ENCODE measurements at regions not wholly inside any gene's neighbourhood (a gene's known extent, or its start where the extent isn't known, plus 50 kb on each side); places are given as distances from the start of the nearest gene placed in this dataset.

DNA sequence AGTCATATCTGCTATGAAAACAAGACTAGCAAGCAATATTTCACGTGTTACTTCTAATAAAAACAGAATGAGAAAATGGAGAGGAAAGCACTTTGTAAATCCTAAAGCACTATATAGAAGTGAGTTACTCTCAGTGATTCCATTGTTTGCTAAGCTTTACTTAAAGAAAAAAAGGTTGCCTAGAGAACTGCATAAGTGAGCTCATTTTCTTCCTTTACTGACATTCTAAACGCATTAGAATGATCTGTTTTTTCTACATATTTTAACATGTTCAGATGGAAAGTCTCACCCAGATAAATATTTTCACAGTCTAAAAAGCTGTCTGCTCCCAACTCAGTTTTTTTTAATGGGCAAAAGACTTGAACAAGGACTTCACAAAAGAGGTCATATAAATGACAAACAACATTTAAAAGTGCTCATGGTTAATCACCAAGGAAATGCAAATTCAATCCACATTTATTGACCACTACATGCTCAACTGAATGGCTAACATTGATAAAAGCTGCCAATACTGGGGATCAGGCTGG, 52.9 kb upstream of the AKAP12 start:
- H3K36me3 Mint-ChIP-seq (ENCODE audit: insufficient read depth in 1 of 3, low read depth in 3 of 3), result peaks cover 2 to 15% (median 9%) of the 10 kb centered on the region in 3 experiments; a peak in 5 of 7 replicates

More for the DNA sequence above, 52.9 kb upstream of the AKAP12 start:
- Histone ChIP-seq H3K23me2 (ENCODE audit: insufficient read length, low read depth, low read length, poor library complexity, severe bottlenecking) (no peaks in the 10 kb centered on the region), H4K91ac (ENCODE audit: insufficient read length, low read depth, low read length) (no peak overlapping the region), H2AK5ac (ENCODE audit: insufficient read length, low read length) (no peak overlapping the region), H2BK120ac (ENCODE audit: low read depth, low read length, poor library complexity, severe bottlenecking) (no peak overlapping the region), H3K56ac (ENCODE audit: insufficient read length, low read depth, low read length) (no peak overlapping the region), H2BK15ac (ENCODE audit: low read depth, low read length) (no peak overlapping the region), H3K4ac (ENCODE audit: low read depth, low read length) (no peak overlapping the region), H3K79me1 (ENCODE audit: insufficient read depth, low read depth, low read length, poor library complexity, severe bottlenecking) (no peaks in the 10 kb centered on the region), H4K8ac (replicated peaks; ENCODE audit: insufficient read length, low read depth, low read length) (no peak overlapping the region), H4K5ac (ENCODE audit: insufficient read length, low read depth, low read length) (no peak overlapping the region), H2AFZ (ENCODE audit: low read length) (no peak overlapping the region), H4K20me1 (ENCODE audit: control insufficient read depth, insufficient read depth, insufficient read length) (no peaks in the 10 kb centered on the region), H3K14ac (ENCODE audit: insufficient read depth, low read length) (no peak overlapping the region), H3K18ac (ENCODE audit: insufficient read length, low read depth, low read length) (no peak overlapping the region), H3K4me2 (ENCODE audit: insufficient read depth, insufficient read length, low read length) (no peak overlapping the region), H3K4me1 (ENCODE audit: insufficient read depth, low read length) (no peaks in the 10 kb centered on the region), H3K27ac (ENCODE audit: insufficient read length, low read depth, low read length) (no peak overlapping the region), H3K9ac (ENCODE audit: extremely low read depth, insufficient read length, low read length) (no peak overlapping the region), H2BK5ac (ENCODE audit: insufficient read length, low read length) (no peak overlapping the region), H3K79me2 (ENCODE audit: insufficient read depth, low read length) (no peaks in the 10 kb centered on the region), H3T11ph (ENCODE audit: low read length) (no peak overlapping the region), H3K23ac (ENCODE audit: insufficient read length, low read depth, low read length) (no peak overlapping the region), H2BK20ac (ENCODE audit: low read depth, low read length, poor library complexity, severe bottlenecking) (no peak overlapping the region), H2BK12ac (ENCODE audit: insufficient read length, low read depth, low read length) (no peak overlapping the region), H3K27me3 (ENCODE audit: insufficient read depth, low read length) (no peaks in the 10 kb centered on the region), H3K9me3 (ENCODE audit: control insufficient read depth, low read depth, low read length) (peaks cover 7% of the 10 kb centered on the region)
- no peak overlapping the region for H3K4me3 Mint-ChIP-seq
- TF ChIP-seq, protein P1, sequence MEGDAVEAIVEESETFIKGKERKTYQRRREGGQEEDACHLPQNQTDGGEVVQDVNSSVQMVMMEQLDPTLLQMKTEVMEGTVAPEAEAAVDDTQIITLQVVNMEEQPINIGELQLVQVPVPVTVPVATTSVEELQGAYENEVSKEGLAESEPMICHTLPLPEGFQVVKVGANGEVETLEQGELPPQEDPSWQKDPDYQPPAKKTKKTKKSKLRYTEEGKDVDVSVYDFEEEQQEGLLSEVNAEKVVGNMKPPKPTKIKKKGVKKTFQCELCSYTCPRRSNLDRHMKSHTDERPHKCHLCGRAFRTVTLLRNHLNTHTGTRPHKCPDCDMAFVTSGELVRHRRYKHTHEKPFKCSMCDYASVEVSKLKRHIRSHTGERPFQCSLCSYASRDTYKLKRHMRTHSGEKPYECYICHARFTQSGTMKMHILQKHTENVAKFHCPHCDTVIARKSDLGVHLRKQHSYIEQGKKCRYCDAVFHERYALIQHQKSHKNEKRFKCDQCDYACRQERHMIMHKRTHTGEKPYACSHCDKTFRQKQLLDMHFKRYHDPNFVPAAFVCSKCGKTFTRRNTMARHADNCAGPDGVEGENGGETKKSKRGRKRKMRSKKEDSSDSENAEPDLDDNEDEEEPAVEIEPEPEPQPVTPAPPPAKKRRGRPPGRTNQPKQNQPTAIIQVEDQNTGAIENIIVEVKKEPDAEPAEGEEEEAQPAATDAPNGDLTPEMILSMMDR (conservative IDR thresholded peaks at IDR 0.05), result no peak
- H3K27me3 Mint-ChIP-seq (ENCODE audit: low read depth), result no peaks in the 10 kb centered on the region; the same call in 1 of the 2 replicates
- DNase-seq, result no peak
- peaks cover 8 to 13% of the 10 kb centered on the region in 2 experiments for H3K4me1 Mint-ChIP-seq
- no peak overlapping the region for H3K27ac Mint-ChIP-seq
- WGBS (ENCODE audit: extremely low coverage, insufficient read length, low lambda C conversion rate), result no CpG with 5 or more reads among the region's 2 CpGs
- H3K9me3 Mint-ChIP-seq, result peaks cover 17 to 18% of the 10 kb centered on the region in 2 experiments

All from H9 (cell line).